ENCODE measurements at regions not wholly inside any gene's neighbourhood (a gene's known extent, or its start where the extent isn't known, plus 50 kb on each side); places are given as distances from the start of the nearest gene placed in this dataset.

DNA sequence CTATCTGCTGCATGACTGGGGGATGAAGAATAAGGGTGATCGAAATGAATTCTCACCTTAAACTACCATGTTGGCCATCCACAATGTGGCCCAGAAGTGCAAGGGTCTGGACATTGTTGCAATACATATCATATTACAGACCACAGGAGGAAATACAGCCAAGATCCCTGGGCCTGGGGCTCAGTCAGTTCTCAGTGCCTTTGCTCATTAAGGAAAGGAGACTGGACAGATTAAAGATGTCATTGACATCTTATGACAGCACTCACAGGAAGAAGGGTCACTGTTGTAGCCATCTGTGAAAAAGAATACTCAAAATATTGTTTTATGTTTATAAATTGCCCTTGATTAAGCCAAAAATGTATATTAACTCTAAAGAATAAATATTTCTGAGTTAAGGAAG is 1345.2 kb downstream of the FSTL5 start:
- H3K4me1 Mint-ChIP-seq, result no peaks in the 10 kb centered on the region
- H3K4me3 Mint-ChIP-seq, result no peak overlapping the region
- peaks cover 0 to 9% (median 3%) of the 10 kb centered on the region in 7 donors for H3K9me3 Mint-ChIP-seq
- ATAC-seq (ENCODE audit: low read depth in 2 of 2) (no peak), DNase-seq (no peak)
- no peaks in the 10 kb centered on the region for H3K27me3 Mint-ChIP-seq
- no peak overlapping the region for H3K27ac Mint-ChIP-seq
- H3K36me3 Mint-ChIP-seq, result no peaks in the 10 kb centered on the region

- Mint-ChIP-seq H3K4me3 (no peak overlapping the region), H3K36me3 (no peaks in the 10 kb centered on the region), H3K27me3 (no peaks in the 10 kb centered on the region), H3K9me3 (peaks cover 0 to 9% (median 3%) of the 10 kb centered on the region in 7 donors), H3K4me1 (no peaks in the 10 kb centered on the region), H3K27ac (no peak overlapping the region)
- no peak for DNase-seq
- ATAC-seq (ENCODE audit: low read depth in 2 of 2), result no peak
These were observed 1344.0 kb downstream of the FSTL5 start for GRCh38 chr4:160819791-160820190.

DNA sequence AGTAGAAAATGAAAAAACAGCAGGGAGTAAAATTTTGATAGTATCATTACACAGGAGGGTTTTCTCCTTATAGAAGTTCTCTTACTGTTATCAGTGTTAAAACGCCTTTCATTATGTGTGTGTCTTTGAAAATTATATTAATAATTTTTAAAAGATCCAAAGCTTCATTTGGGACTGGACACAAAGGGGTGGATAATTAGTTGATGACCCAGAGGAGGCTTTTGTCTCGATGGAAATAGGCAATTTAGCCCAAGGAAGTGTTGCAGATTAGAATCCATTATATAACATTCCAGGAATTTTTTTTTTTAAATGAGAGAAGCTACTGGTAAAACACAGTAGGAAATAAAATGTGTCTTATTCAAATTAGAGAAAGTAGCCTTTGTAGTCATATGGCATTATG is 1339.3 kb downstream of the FSTL5 start:
- Mint-ChIP-seq H3K27ac (no peak overlapping the region), H3K27me3 (no peaks in the 10 kb centered on the region), H3K4me1 (no peaks in the 10 kb centered on the region), H3K36me3 (no peaks in the 10 kb centered on the region), H3K9me3 (peaks cover 0 to 9% (median 3%) of the 10 kb centered on the region in 7 donors), H3K4me3 (no peak overlapping the region)
- no peak for DNase-seq
- no peak for ATAC-seq (ENCODE audit: low read depth in 2 of 2)

DNA sequence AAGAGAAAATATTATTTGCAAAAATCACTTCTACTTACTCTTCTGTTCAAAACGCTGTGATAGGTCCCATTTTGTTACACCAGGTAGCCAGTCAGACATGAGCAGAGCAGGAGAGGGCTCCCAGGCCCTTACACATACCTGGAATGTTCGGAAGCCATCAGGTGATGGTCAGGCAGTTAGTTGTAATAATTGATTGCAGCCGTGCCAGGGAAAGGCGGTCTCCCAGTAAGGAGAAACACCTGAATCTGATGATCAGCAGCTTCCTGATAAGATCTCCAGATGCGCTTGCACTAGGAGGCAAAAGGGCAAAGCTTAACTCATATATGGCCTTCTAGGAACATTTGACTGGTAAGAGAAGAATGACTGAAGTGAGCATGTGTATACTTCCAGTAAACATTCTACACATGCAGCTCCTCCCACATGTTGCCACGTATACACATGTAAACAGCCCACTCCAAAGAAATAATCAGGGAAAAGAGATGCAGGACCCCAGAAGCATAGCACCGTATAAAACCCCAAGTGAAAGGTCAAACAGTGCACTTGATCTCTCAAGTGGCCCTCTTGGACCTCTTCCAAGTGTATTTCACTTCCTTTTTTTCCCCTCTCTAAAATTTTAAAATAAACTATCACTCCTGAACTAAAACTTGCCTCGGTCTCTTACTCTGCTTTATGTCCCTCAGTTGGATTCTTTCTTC is 1338.0 kb downstream of the FSTL5 start:
- no peak for ATAC-seq (ENCODE audit: low read depth in 2 of 2)
- DNase-seq, result no peak
- Mint-ChIP-seq H3K27ac (no peak overlapping the region), H3K4me1 (no peaks in the 10 kb centered on the region), H3K36me3 (no peaks in the 10 kb centered on the region), H3K9me3 (peaks cover 0 to 9% (median 3%) of the 10 kb centered on the region in 7 donors), H3K27me3 (no peaks in the 10 kb centered on the region), H3K4me3 (no peak overlapping the region)

DNA sequence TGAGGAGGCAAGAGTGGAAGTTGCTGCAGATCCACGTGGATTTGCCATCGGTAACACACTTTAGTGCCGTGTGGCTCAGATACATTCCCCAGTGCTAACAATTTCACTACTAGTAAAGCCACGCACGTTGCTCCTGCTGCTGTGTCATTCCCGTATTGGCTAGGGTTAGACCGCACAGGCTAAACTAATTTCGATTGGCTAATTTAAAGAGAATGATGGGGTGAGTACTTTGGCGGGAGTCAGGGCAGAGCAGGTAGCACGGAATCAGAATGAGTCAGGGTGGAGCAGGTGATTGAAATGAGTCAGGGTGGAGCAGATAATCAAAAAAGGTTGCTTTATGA is 1337.5 kb downstream of the FSTL5 start:
- Mint-ChIP-seq H3K9me3 (peaks cover 0 to 9% (median 2%) of the 10 kb centered on the region in 7 donors), H3K27me3 (no peaks in the 10 kb centered on the region), H3K27ac (no peak overlapping the region), H3K4me1 (no peaks in the 10 kb centered on the region), H3K4me3 (no peak overlapping the region), H3K36me3 (no peaks in the 10 kb centered on the region)
- DNase-seq (no peak), ATAC-seq (ENCODE audit: low read depth in 2 of 2) (no peak)

- peaks cover 0 to 3% (median 0%) of the 10 kb centered on the region in 7 donors for H3K9me3 Mint-ChIP-seq
- H3K36me3 Mint-ChIP-seq, result no peaks in the 10 kb centered on the region
These were observed 1332.5 kb downstream of the FSTL5 start for GRCh38 chr4:160831165-160831922.

DNA sequence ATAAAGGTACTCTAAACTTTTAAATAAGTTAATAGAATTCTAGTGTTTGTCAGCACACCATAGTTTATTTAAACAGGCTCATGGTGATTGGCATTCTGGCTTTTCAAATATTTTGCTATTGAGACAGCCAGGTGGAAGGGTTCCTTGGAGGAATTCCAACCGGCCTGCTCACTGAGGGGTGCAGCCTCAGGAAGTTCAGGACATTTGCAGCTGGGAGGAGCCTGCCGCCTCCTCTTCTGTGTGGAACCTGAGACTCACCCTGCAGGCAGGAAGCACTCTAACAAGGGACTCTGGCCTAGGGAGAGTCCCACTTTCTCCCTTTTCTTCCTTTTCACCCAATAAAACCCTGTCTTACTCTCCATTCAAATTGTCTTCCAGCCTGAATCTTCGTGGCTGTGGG is 1328.0 kb downstream of the FSTL5 start:
- ATAC-seq (ENCODE audit: low read depth in 2 of 2), result no peak
- H3K4me3 Mint-ChIP-seq, result no peak overlapping the region
- no peak overlapping the region for H3K27ac Mint-ChIP-seq

More at GRCh38 chr4:160831165-160831922, 1332.5 kb downstream of the FSTL5 start:
- no peak overlapping the region for H3K4me3 Mint-ChIP-seq
- DNase-seq (no peak), ATAC-seq (ENCODE audit: low read depth in 2 of 2) (no peak)
- no peak overlapping the region for H3K27ac Mint-ChIP-seq
- no peaks in the 10 kb centered on the region for H3K27me3 Mint-ChIP-seq
- H3K4me1 Mint-ChIP-seq, result no peaks in the 10 kb centered on the region

GRCh38 chr4:160836431-160836830 is 1327.4 kb downstream of the FSTL5 start:
- Mint-ChIP-seq H3K27ac (no peak overlapping the region), H3K9me3 (peaks cover 0 to 3% (median 0%) of the 10 kb centered on the region in 7 donors), H3K4me1 (no peaks in the 10 kb centered on the region), H3K27me3 (no peaks in the 10 kb centered on the region), H3K36me3 (no peaks in the 10 kb centered on the region), H3K4me3 (no peak overlapping the region)
- DNase-seq (no peak), ATAC-seq (ENCODE audit: low read depth in 2 of 2) (no peak)

More for the DNA sequence above, 1328.0 kb downstream of the FSTL5 start:
- DNase-seq, result no peak
- Mint-ChIP-seq H3K36me3 (no peaks in the 10 kb centered on the region), H3K4me1 (no peaks in the 10 kb centered on the region), H3K9me3 (peaks cover 0 to 3% (median 0%) of the 10 kb centered on the region in 7 donors), H3K27me3 (no peaks in the 10 kb centered on the region)

DNA sequence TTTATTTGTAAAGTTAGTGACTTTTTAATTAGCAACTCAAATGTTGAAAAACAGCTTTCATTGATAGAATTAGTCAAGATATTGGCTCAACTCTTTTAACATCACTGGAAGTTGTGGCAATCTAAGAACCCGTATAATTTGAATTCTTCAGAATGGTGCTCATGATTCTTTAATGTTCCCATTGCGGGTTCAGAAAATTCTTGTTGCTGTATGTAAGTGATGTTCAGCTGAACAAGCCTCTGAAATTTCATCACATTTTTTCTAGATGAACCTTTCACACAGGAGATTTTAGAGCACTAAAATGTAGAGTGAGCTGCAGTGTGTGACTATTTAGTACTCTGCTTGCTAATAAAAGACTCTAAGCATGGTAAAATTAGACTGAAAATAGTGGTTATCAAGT is 1317.7 kb downstream of the FSTL5 start:
- no peaks in the 10 kb centered on the region for H3K4me1 Mint-ChIP-seq
- ATAC-seq (ENCODE audit: low read depth in 2 of 2), result no peak
- H3K36me3 Mint-ChIP-seq, result no peaks in the 10 kb centered on the region
- no peak for DNase-seq
- no peak overlapping the region for H3K27ac Mint-ChIP-seq
- no peak overlapping the region for H3K4me3 Mint-ChIP-seq
- H3K27me3 Mint-ChIP-seq, result no peaks in the 10 kb centered on the region
- H3K9me3 Mint-ChIP-seq, result peaks cover 0 to 3% (median 0%) of the 10 kb centered on the region in 7 donors

DNA sequence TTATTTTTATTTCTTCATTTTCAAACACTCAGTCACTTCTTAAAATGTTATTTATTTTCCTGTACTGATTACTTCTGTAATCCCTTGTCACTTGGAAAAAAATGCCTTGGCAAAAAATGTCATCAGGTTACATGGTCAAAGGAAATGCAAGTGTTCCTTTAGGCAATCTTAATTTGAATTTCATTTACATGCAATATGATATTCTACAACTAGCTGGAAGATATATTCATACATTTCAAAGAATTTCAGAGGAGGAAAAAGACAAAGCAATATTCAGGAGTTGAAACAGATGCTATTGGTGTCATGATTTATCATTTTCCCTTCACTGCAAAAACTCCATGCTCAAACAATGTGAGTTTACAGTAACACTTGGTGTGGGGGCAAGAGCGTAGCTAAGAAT is 1316.6 kb downstream of the FSTL5 start:
- H3K4me3 Mint-ChIP-seq, result no peak overlapping the region
- DNase-seq, result no peak
- H3K9me3 Mint-ChIP-seq, result peaks cover 0 to 3% (median 0%) of the 10 kb centered on the region in 7 donors

GRCh38 chr4:160848489-160848888 is 1315.3 kb downstream of the FSTL5 start:
- Mint-ChIP-seq H3K27ac (no peak overlapping the region), H3K4me1 (no peaks in the 10 kb centered on the region), H3K9me3 (peaks cover 0 to 3% (median 0%) of the 10 kb centered on the region in 7 donors), H3K36me3 (no peaks in the 10 kb centered on the region), H3K4me3 (no peak overlapping the region), H3K27me3 (no peaks in the 10 kb centered on the region)
- ATAC-seq (ENCODE audit: low read depth in 2 of 2) (no peak), DNase-seq (no peak)

More for the DNA sequence above, 1316.6 kb downstream of the FSTL5 start:
- no peak overlapping the region for H3K27ac Mint-ChIP-seq
- no peaks in the 10 kb centered on the region for H3K4me1 Mint-ChIP-seq
- no peak for ATAC-seq (ENCODE audit: low read depth in 2 of 2)
- H3K27me3 Mint-ChIP-seq, result no peaks in the 10 kb centered on the region
- H3K36me3 Mint-ChIP-seq, result no peaks in the 10 kb centered on the region

- H3K4me1 Mint-ChIP-seq, result no peaks in the 10 kb centered on the region
- no peaks in the 10 kb centered on the region for H3K36me3 Mint-ChIP-seq
- H3K9me3 Mint-ChIP-seq, result peaks cover 0 to 3% (median 0%) of the 10 kb centered on the region in 7 donors
- H3K27me3 Mint-ChIP-seq, result no peaks in the 10 kb centered on the region
- no peak overlapping the region for H3K27ac Mint-ChIP-seq
- ATAC-seq (ENCODE audit: low read depth in 2 of 2) (no peak), DNase-seq (no peak)
- H3K4me3 Mint-ChIP-seq, result no peak overlapping the region
These were observed 1314.7 kb downstream of the FSTL5 start for GRCh38 chr4:160848901-160849760.

DNA sequence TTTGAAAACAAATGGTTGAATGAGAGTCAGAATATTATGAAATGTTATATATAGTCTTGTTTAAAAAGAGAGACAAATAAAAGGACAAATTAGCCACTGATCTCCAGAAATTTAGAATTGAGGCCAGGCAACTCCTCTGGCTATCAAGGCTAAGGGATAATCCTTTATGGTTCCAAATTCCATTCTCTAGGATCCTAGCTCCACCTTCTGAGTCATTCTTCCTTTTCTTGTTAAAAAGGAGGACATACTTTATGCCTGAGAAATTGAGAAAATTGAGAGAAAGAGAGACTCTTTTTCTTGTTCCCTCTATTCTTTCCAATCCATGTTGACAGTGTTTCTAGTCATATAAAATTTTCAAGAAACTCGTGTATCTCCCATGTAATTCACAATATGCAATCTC is 1299.5 kb downstream of the FSTL5 start:
- Mint-ChIP-seq H3K27me3 (no peaks in the 10 kb centered on the region), H3K9me3 (peaks cover 0 to 3% (median 0%) of the 10 kb centered on the region in 7 donors), H3K4me1 (no peaks in the 10 kb centered on the region), H3K36me3 (no peaks in the 10 kb centered on the region), H3K4me3 (no peak overlapping the region), H3K27ac (no peak overlapping the region)
- ATAC-seq (ENCODE audit: low read depth in 2 of 2), result no peak
- DNase-seq, result no peak
